ENCODE measurements at regions not wholly inside any gene's neighbourhood (a gene's known extent, or its start where the extent isn't known, plus 50 kb on each side); places are given as distances from the start of the nearest gene placed in this dataset.
A peak's percentile ranks its signal among the peaks of the same experiment; 100 is the strongest.

GRCh38 chr2:128536925-128537620, 218.4 kb upstream of the HS6ST1 start (continued):
- no peak for TF ChIP-seq ZNF512B (CRISPR knock-in tag; IDR thresholded peaks at IDR 0.05; ENCODE audit: borderline replicate concordance)
- 0 out of 2 replicates have a peak, but pooled peaks have one; percentile 29 for TF ChIP-seq ESRRA (CRISPR knock-in tag; IDR thresholded peaks at IDR 0.05; ENCODE audit: low read depth)
- TF ChIP-seq ZNF33B (CRISPR knock-in tag; IDR thresholded peaks at IDR 0.05), result no peak
- TF ChIP-seq HOMEZ (CRISPR knock-in tag; IDR thresholded peaks at IDR 0.05; ENCODE audit: low read depth), result 0 out of 2 replicates have a peak, but pooled peaks have one; percentile 56
- TF ChIP-seq ZNF576 (CRISPR knock-in tag; IDR thresholded peaks at IDR 0.05), result no peak
- TF ChIP-seq ZNF512 (CRISPR knock-in tag; IDR thresholded peaks at IDR 0.05), result no peak
- no peak for TF ChIP-seq REST (IDR thresholded peaks at IDR 0.05; ENCODE audit: borderline replicate concordance in 1 of 2, low read depth in 1 of 2, low read length in 2 of 2)
- TF ChIP-seq JUND (CRISPR knock-in tag; IDR thresholded peaks at IDR 0.05), result peak; percentile 16; the same call in 1 of the 2 replicates
- TF ChIP-seq SPEN (CRISPR knock-in tag; IDR thresholded peaks at IDR 0.05; ENCODE audit: low read depth), result no peak
- TF ChIP-seq HINFP (CRISPR knock-in tag; IDR thresholded peaks at IDR 0.05; ENCODE audit: low read depth), result no peak
